Activated CD4-positive, alpha-beta memory T cell treated with anti-CD3 and anti-CD28 coated beads, Interleukin-2, amount 10 ng/mL, durations not matched to agents 7 days and 5 days (primary cell): ENCODE measurements at regions not wholly inside any gene's neighbourhood (a gene's known extent, or its start where the extent isn't known, plus 50 kb on each side); places are given as distances from the start of the nearest gene placed in this dataset.

Experiments used
- CTCF ChIA-PET: fragments of 350-600 bp; sonication (Branson Sonifier 250); formaldehyde crosslinking; loops from one replicate; lab custom pipeline; 2021; ENCODE audit warnings: antibody characterized with exemption, inconsistent platforms; lab: Charles Lee
- POLR2A ChIA-PET: fragments of 350-600 bp; sonication (Branson Sonifier 250); formaldehyde crosslinking; loops from one replicate; lab custom pipeline; 2021; ENCODE audit warnings: antibody characterized with exemption; lab: Charles Lee
- DNase-seq: peaks from one replicate; pipeline ENCODE4 v3.0.0-alpha.2; 2020
- H3K27ac Mint-ChIP-seq: one replicate; pipeline ENCODE4 v1.8.0; 2021; ENCODE audit warnings: mild to moderate bottlenecking, mixed read lengths
- H3K27me3 Mint-ChIP-seq: one replicate; pipeline ENCODE4 v1.8.0; 2021; ENCODE audit warnings: mixed read lengths
- H3K36me3 Mint-ChIP-seq: one replicate; pipeline ENCODE4 v1.8.0; 2021; ENCODE audit warnings: low read depth, mixed read lengths
- H3K4me1 Mint-ChIP-seq: one replicate; pipeline ENCODE4 v1.8.0; 2021; ENCODE audit warnings: mixed read lengths
- H3K4me3 Mint-ChIP-seq: one replicate; pipeline ENCODE4 v1.8.0; 2021; ENCODE audit warnings: mild to moderate bottlenecking, mixed read lengths
- H3K9me3 Mint-ChIP-seq: one replicate; pipeline ENCODE4 v1.8.0; 2021; ENCODE audit warnings: mixed read lengths

- H3K9me3 Mint-ChIP-seq: no peaks in the 10 kb centered on the region
- CTCF ChIA-PET: no interaction called here
- DNase-seq: no peak
- H3K4me3 Mint-ChIP-seq: no peak overlapping the region
- no peaks in the 10 kb centered on the region for H3K4me1 Mint-ChIP-seq
- no peaks in the 10 kb centered on the region for H3K36me3 Mint-ChIP-seq
- no peak overlapping the region for H3K27ac Mint-ChIP-seq
- peaks cover 9% of the 10 kb centered on the region for H3K27me3 Mint-ChIP-seq
- POLR2A ChIA-PET: no interaction called here
These were observed 57.4 kb upstream of the C1orf21 start for GRCh38 chr1:184329245-184329953.

DNA sequence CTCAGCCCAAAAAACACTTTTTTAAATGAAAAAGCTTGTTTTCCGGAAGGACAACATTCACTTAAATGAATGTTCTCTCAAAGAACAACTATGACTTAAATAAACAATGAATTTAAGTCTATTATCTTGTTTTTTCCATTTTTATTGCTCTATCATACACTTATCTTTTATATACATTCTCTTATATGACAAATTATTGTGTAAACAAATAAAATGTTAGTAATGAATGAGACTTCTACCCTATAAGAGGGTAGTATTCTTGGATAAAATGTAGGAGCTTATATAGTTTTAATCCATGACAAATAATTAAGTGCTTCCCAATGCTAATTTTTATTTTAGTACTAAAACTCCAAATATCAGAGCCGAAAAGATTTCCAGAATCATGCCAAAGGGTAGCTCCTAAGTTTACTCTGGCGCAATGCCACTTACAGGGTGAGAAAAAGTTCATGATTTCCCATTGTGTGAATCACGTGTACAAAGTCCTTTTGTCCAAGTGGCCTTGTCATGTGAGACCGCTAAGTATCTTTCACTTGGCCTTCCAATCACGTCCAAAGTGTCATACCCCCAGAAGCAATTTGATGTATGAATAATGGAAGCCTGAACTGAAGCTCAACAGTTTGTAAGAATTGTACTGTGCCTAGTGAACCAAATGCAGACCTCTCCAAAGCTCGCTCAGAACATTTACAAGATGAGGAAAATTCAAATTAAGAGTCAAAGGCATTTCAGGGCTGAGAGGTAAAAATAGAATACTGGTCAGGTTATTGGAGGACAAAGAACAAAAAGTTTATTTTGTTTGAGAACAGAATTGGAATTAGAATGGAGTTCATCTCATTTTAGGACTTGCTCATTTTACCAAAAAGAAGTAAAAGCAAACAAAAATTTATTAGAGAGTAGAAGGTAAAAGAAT, 56.6 kb upstream of the C1orf21 start:
- DNase-seq: no peak
- Mint-ChIP-seq H3K36me3 (no peaks in the 10 kb centered on the region), H3K4me1 (no peaks in the 10 kb centered on the region)

DNA sequence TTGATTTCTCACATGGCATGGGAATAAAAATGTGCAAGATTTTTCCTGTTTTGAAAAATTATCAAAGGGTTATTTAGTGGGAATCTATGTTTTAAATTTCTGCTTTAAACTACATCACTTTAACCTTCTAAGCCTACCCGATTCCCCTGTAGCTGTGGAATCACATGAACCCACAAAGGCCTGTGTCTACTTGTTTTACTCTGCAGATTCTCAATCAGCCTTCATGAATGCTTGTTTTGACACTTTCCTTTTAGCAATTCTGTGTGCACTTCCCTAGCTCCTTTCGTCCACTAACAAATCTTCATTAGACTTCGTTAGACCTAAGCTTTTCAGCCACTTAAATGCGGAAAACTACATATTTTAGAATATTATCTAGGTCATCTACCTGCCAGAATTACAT, 56.0 kb upstream of the C1orf21 start:
- no peak overlapping the region for H3K27ac Mint-ChIP-seq
- no peaks in the 10 kb centered on the region for H3K4me1 Mint-ChIP-seq
- H3K27me3 Mint-ChIP-seq: peaks cover 5% of the 10 kb centered on the region
- no peak for DNase-seq
- POLR2A ChIA-PET: no interaction called here
- H3K36me3 Mint-ChIP-seq: no peaks in the 10 kb centered on the region
- H3K9me3 Mint-ChIP-seq: no peaks in the 10 kb centered on the region
- CTCF ChIA-PET: no interaction called here
- no peak overlapping the region for H3K4me3 Mint-ChIP-seq

More for the DNA sequence above, 56.6 kb upstream of the C1orf21 start:
- no peak overlapping the region for H3K27ac Mint-ChIP-seq
- ChIA-PET POLR2A (no interaction called here), CTCF (no interaction called here)
- H3K4me3 Mint-ChIP-seq: no peak overlapping the region
- peaks cover 9% of the 10 kb centered on the region for H3K27me3 Mint-ChIP-seq
- H3K9me3 Mint-ChIP-seq: no peaks in the 10 kb centered on the region
